HG03045 (cell line): ENCODE measurements at regions not wholly inside any gene's neighbourhood (a gene's known extent, or its start where the extent isn't known, plus 50 kb on each side); places are given as distances from the start of the nearest gene placed in this dataset.

Source experiments
- ATAC-seq: cut with Tn5 transposase; IDR thresholded peaks from one replicate; pipeline ENCODE4 v1.9.1; 2021; ENCODE audit warnings: mild to moderate bottlenecking, moderate library complexity; ENCODE audit not compliant: unreplicated experiment

GRCh38 chr1:59156526-59157199, 140.2 kb upstream of the FGGY start:
- ATAC-seq: no peak

DNA sequence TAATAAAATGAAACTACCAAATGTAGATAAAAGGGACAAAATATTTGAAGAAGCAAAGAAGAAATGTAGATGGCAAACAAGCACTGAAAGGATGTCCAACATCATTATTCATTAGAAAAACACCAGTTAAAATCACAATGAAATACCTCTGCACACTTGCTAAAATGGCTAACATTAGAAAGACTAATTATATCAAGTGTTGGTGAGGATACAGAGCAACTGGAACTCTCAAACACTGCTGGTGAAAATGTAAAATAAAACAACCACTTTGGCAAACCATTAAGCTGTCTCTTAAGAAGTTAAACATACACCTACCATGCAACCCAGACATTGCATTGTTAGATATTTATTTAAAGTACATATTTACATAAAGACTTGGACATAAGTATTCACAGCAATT, 138.6 kb upstream of the FGGY start:
- no peak for ATAC-seq

DNA sequence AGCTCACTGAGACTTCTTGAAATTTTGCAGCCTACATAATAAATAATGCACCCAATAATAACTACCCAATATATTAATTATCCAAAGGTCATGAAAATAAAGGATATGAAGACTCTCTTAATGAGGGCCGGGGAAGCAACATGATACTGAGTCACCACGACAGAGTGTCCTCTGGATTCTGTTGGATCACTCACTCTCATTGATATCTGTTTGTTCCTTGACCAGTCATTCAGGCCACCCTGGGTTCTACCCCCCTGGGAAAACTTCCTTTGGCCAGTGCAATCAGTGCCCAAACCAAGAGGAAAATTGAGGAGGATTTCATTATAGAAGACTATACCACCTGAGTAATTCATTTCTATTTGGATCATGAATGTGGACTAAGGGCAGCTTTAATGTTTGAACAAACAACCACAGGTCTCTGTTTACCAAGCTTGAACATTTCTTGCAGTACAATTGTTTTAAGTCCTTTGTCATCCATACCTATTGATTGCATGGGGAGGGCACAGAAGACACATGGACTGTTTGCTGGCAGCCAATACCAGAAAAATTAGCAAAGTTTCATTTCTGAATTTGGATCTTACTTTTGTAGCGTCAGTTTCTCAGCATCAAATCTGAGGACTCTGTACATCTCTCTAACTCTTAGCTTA, 137.2 kb upstream of the FGGY start:
- ATAC-seq: no peak

GRCh38 chr1:59161136-59161535, 135.8 kb upstream of the FGGY start:
- ATAC-seq: no peak

- ATAC-seq: no peak
Observed at GRCh38 chr1:59162665-59163064, 134.2 kb upstream of the FGGY start.

DNA sequence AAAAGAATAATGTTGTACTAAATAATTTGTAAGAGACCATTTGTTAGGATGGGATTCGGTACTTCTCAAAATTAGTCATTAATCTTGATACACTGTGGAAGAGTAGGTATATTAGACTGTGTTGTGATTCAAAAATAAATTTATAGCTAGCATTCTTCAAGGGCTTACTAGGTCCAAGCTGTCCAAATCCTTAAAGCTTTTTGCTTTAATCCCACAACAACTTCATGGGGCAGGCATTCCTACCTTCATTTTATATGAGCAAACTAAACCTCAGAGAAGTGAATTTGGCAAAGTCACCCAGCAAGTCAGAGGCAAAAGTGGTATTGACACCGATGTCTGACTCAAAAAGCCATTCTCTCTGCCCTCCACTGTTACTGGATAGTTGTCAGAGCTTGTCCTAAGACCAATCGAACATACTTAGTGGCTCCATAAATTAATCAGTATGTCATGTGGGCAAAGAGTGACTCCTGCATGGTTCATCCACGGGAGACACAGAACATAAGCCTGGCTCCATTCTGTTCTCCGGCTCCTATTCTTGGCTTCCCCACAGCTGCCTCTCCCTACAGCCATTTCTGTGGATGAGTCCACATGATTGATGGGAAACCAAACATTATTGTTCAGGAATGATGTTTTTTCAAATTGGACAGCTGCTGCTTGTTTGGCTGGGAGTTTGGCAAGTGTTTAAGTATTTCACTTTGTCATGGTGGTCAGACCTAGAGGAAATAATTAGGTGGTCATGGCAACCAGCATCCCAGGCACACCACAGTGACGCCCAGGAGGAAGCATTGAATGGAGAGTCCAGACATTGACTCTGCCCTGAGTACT, 133.4 kb upstream of the FGGY start:
- ATAC-seq: no peak

DNA sequence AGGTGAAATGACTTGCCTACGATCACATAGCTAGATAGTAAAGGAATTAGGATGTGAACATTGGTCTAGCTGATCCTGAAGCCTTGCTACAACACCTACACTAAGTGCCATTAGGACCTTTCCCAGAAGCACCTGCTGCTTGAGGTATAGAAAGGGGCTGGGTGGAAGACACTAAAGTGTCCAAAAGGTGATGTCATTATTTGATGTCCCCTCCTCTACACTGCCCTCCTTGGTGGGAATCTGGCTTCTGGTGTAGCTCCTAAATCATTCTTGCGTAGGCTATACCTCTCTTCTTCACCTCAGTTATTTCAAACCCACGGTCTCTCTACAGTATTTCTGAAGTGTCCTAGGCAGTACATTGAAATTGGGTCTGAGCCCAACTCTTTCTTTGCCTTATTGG, 132.5 kb upstream of the FGGY start:
- ATAC-seq: no peak

GRCh38 chr1:59165353-59165752, 131.5 kb upstream of the FGGY start:
- no peak for ATAC-seq

DNA sequence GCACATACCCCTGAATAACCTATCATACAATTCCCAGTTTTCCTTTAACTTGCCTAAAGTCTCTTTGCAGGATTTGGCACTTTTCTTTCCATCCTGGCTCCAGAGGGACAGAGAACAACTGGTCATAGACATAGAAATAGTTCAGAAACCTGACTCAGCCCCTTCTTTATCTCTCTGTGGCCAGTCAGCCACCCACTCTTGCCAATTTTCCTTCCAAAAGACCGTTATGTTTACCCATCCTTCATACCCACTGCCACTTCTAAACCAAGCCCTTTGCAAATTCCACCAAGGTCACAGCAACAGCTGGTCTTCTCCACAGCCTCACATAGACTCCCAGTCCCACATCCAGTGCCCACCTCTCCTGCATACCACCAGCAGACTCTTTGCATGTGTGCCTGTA, 127.2 kb upstream of the FGGY start:
- no peak for ATAC-seq

DNA sequence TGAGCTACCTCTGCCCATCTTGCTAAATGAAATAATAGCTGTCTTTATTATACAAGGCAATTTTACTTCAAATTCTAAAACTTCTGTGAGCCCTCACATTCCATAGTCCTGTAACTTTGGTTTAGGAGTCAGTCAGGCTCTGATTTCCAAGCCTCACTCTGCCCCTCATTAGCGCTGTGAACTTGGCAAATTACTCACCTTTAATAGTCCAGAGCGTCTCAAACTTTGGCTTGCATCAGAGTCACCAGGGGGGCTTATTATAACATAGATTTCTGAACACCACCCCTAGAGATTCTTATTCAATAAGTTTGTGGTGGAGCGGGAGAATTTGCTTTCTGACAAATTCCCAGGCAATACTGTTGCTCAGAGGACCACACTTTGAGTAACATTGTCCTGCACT, 126.2 kb upstream of the FGGY start:
- no peak for ATAC-seq

DNA sequence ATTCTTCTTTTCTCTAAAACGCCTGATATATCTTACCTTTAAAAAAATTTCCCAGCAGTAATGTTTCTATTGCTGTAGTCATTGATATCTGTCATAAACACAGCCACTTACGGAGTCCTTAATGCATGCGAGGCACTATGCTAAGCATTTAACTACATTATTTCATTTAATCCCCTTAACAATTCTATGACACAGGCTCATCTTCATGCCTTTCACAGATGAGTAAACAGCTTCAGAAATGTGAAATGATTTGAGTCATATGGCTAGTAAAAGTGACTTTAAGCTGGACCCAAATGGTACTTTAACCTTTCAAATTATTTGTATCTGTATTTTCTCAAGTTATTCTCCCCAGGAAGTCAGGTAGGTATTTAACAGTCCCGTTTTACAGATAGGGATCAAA, 125.1 kb upstream of the FGGY start:
- no peak for ATAC-seq

- ATAC-seq: no peak
Observed at GRCh38 chr1:59172693-59173092, 124.2 kb upstream of the FGGY start.

DNA sequence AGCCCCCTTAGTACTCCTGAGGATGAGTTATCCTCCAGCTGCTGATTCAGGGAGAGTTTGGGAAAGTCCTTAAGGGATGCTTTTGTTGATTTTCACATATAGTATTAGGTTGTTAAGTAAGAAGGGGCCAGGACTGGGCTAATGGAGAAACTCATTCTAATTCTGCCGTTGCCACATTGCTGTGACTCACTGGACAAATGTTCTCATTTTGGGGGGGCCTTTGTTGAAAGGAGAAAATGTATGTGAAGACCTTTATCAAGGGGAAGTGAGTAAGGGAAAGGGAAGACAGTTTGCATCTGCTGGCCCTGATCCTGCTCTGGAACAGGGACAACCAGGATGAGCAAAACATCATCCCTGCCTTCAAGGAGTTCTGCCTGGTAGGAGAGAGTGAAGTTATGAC, 123.2 kb upstream of the FGGY start:
- ATAC-seq: no peak

- ATAC-seq: no peak
Observed at GRCh38 chr1:59176471-59176870, 120.4 kb upstream of the FGGY start.

GRCh38 chr1:59177756-59178155, 119.1 kb upstream of the FGGY start:
- ATAC-seq: no peak

DNA sequence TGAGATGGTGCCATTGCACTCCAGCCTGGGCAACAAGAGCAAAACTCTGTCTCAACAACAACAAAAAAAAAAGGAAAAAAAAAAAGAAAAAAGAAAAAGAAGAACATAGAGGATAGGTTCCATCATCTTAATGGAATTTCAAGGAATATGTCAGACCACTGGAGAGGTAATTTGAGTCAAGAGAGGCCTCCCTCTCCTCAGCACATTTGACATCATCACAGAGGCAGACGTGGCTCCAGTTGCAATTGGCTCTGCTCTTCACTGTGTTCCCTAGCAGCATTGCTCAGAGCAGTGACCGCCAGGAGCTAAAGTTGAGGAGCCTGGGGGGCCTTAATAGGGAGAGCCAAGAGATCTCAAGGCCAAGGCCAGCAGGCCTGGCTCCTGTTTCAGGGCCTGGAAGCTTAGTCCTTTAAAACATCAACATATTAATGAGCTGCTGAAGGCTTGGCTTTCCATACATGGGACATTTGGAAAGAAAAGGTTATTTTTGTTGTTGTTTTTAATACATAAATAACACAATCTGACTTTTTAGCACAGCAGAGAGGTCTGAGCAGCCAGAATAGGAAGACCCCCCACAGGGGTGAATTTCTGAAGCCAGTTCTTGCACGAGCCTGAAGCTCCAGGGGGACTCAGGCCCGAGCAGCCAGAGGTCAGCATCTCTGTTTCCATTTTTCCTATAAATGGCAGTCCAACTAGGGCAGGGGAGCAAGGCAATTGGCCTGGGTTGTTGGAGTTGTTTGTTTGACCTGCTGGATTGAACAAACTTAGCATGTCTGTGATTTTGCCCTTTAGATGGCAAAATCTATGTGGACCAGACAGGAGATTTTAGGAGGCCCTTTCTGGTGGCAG, 118.3 kb upstream of the FGGY start:
- ATAC-seq: no peak

GRCh38 chr1:59179673-59180072, 117.2 kb upstream of the FGGY start:
- ATAC-seq: no peak

- ATAC-seq: no peak
Observed at GRCh38 chr1:59180735-59181134, 116.2 kb upstream of the FGGY start.

- ATAC-seq: no peak
Observed at GRCh38 chr1:59183749-59184317, 113.1 kb upstream of the FGGY start.

GRCh38 chr1:59184365-59184905, 112.5 kb upstream of the FGGY start:
- no peak for ATAC-seq
